ENCODE measurements at regions not wholly inside any gene's neighbourhood (a gene's known extent, or its start where the extent isn't known, plus 50 kb on each side); places are given as distances from the start of the nearest gene placed in this dataset.

- Histone ChIP-seq H3K4me3 (no peak overlapping the region), H3K27me3 (replicated peaks in 1 of 2; ENCODE audit: control insufficient read depth in 2 of 2, insufficient read depth in 2 of 2, low read length in 1 of 2) (no peaks in the 10 kb centered on the region), H3K4me1 (ENCODE audit: control insufficient read depth, insufficient read depth, low read length) (no peaks in the 10 kb centered on the region), H4K20me1 (ENCODE audit: control insufficient read depth, insufficient read depth) (no peaks in the 10 kb centered on the region), H3K27ac (ENCODE audit: control insufficient read depth, insufficient read depth) (no peak overlapping the region), H3K9me3 (replicated peaks; ENCODE audit: control insufficient read depth, insufficient read depth, low read length) (no peaks in the 10 kb centered on the region), H3K4me2 (ENCODE audit: control insufficient read depth, insufficient read depth) (no peak overlapping the region), H3K36me3 (ENCODE audit: control insufficient read depth in 2 of 2, insufficient read depth in 2 of 2, low read length in 1 of 2) (no peaks in the 10 kb centered on the region), H3K9ac (ENCODE audit: control insufficient read depth, insufficient read depth, low read length) (no peak overlapping the region), H3K79me2 (ENCODE audit: control insufficient read depth, insufficient read depth, low read length) (no peaks in the 10 kb centered on the region), H2AFZ (ENCODE audit: control insufficient read depth, low read depth, low read length) (no peak overlapping the region)
- RAD21 ChIA-PET (ENCODE audit: unreplicated experiment) = no interaction called here
- no peak for FAIRE-seq
- POLR2A ChIA-PET = no interaction called here
- in situ Hi-C loops (cut with MboI) = no loop called here
- CTCF ChIA-PET = interaction anchor here (1.9 kb wide), 1 partner anchor 12 kb away, joined by 4 read pairs; no protein-coding TSS in a partner anchor
- intact Hi-C loops (cut with micrococcal nuclease; ENCODE audit: unreplicated experiment) = no loop called here
- WGBS (ENCODE audit: insufficient coverage, insufficient replicate concordance, low lambda C conversion rate, missing lambda C conversion rate) = 0% methylated on average over 2 of the region's 2 CpGs
- no peak for TF ChIP-seq RB1 (IDR thresholded peaks at IDR 0.05; ENCODE audit: borderline replicate concordance)
- TF ChIP-seq FOXM1 (IDR thresholded peaks at IDR 0.05; ENCODE audit: low read depth, low read length) = no peak
- no peak for TF ChIP-seq BCL11A (IDR thresholded peaks at IDR 0.05; ENCODE audit: low read depth, low read length)
- TF ChIP-seq, protein P1, sequence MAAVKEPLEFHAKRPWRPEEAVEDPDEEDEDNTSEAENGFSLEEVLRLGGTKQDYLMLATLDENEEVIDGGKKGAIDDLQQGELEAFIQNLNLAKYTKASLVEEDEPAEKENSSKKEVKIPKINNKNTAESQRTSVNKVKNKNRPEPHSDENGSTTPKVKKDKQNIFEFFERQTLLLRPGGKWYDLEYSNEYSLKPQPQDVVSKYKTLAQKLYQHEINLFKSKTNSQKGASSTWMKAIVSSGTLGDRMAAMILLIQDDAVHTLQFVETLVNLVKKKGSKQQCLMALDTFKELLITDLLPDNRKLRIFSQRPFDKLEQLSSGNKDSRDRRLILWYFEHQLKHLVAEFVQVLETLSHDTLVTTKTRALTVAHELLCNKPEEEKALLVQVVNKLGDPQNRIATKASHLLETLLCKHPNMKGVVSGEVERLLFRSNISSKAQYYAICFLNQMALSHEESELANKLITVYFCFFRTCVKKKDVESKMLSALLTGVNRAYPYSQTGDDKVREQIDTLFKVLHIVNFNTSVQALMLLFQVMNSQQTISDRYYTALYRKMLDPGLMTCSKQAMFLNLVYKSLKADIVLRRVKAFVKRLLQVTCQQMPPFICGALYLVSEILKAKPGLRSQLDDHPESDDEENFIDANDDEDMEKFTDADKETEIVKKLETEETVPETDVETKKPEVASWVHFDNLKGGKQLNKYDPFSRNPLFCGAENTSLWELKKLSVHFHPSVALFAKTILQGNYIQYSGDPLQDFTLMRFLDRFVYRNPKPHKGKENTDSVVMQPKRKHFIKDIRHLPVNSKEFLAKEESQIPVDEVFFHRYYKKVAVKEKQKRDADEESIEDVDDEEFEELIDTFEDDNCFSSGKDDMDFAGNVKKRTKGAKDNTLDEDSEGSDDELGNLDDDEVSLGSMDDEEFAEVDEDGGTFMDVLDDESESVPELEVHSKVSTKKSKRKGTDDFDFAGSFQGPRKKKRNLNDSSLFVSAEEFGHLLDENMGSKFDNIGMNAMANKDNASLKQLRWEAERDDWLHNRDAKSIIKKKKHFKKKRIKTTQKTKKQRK (IDR thresholded peaks at IDR 0.05; ENCODE audit: low read depth, low read length) = no peak
- no peak for TF ChIP-seq BACH1 (IDR thresholded peaks at IDR 0.05; ENCODE audit: borderline replicate concordance)
- no peak for ATAC-seq
- SMC1A ChIA-PET (ENCODE audit: uncharacterized antibody, unreplicated experiment) = no interaction called here
- no TSS peak for BruUV-seq (replicated peaks)
- DNase-seq (ENCODE audit: low read depth, low spot score) = no peak
These were observed 442.2 kb downstream of the ADAMTS20 start for GRCh38 chr12:43109631-43110345.

Measured in GM12878 (cell line).